ENCODE measurements at regions not wholly inside any gene's neighbourhood (a gene's known extent, or its start where the extent isn't known, plus 50 kb on each side); places are given as distances from the start of the nearest gene placed in this dataset.

GRCh38 chr4:122009524-122009923, 57.7 kb upstream of the TRPC3 start:
- TF ChIP-seq, protein P1, sequence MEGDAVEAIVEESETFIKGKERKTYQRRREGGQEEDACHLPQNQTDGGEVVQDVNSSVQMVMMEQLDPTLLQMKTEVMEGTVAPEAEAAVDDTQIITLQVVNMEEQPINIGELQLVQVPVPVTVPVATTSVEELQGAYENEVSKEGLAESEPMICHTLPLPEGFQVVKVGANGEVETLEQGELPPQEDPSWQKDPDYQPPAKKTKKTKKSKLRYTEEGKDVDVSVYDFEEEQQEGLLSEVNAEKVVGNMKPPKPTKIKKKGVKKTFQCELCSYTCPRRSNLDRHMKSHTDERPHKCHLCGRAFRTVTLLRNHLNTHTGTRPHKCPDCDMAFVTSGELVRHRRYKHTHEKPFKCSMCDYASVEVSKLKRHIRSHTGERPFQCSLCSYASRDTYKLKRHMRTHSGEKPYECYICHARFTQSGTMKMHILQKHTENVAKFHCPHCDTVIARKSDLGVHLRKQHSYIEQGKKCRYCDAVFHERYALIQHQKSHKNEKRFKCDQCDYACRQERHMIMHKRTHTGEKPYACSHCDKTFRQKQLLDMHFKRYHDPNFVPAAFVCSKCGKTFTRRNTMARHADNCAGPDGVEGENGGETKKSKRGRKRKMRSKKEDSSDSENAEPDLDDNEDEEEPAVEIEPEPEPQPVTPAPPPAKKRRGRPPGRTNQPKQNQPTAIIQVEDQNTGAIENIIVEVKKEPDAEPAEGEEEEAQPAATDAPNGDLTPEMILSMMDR (IDR thresholded peaks at IDR 0.05; ENCODE audit: borderline replicate concordance, insufficient read depth, low read depth, low read length): no peak
- H3K4me3 ChIP-seq (ENCODE audit: low read depth, low read length): no peak overlapping the region

DNA sequence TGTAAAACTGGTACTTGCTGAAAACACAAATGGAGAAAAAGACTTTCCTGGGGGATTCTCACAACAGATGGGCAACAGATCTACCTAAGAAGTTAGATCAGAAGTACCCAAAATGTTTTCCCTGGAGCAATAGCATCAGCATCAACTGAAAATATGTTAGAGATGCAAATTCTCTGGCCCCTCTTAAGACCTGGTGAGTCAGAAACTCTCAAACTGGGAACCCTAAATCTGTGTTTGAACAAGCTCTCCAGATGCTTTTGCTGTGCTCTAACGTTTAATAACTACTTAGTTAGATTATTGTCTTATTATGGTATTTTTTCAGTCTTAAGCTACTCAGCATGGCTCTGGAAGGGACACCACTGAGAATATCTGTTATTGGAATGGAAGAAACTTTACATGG, 55.2 kb upstream of the TRPC3 start:
- TF ChIP-seq, protein P1 (IDR thresholded peaks at IDR 0.05; ENCODE audit: borderline replicate concordance, insufficient read depth, low read depth, low read length): no peak
- H3K4me3 ChIP-seq (ENCODE audit: low read depth, low read length): no peak overlapping the region

- TF ChIP-seq, protein P1 (IDR thresholded peaks at IDR 0.05; ENCODE audit: borderline replicate concordance, insufficient read depth, low read depth, low read length): no peak
Observed at GRCh38 chr4:122005064-122005755, 53.4 kb upstream of the TRPC3 start.

GRCh38 chr4:122003335-122003734, 51.5 kb upstream of the TRPC3 start:
- H3K4me3 ChIP-seq (ENCODE audit: low read depth, low read length): no peak overlapping the region
- TF ChIP-seq, protein P1 (IDR thresholded peaks at IDR 0.05; ENCODE audit: borderline replicate concordance, insufficient read depth, low read depth, low read length): peak; percentile 57; the same call in 1 of the 2 replicates

More at GRCh38 chr4:122005064-122005755, 53.4 kb upstream of the TRPC3 start:
- no peak overlapping the region for H3K4me3 ChIP-seq (ENCODE audit: low read depth, low read length)
